Glutamatergic neuron (in vitro differentiated cells): ENCODE measurements at regions not wholly inside any gene's neighbourhood (a gene's known extent, or its start where the extent isn't known, plus 50 kb on each side); places are given as distances from the start of the nearest gene placed in this dataset.

Source experiments
- DNase-seq: peaks from one replicate; pipeline ENCODE4 v3.0.0; 2022
- H3K27ac Mint-ChIP-seq: one replicate; pipeline ENCODE4 v1.8.0; 2020; ENCODE audit warnings: mild to moderate bottlenecking, mixed read lengths, inconsistent platforms; ENCODE audit not compliant: unreplicated experiment
- H3K27me3 Mint-ChIP-seq: one replicate; pipeline ENCODE4 v1.8.0; 2020; ENCODE audit warnings: mild to moderate bottlenecking, moderate library complexity, mixed read lengths, inconsistent platforms; ENCODE audit not compliant: unreplicated experiment
- H3K36me3 Mint-ChIP-seq: one replicate; pipeline ENCODE4 v1.8.0; 2020; ENCODE audit warnings: mild to moderate bottlenecking, mixed read lengths, inconsistent platforms; ENCODE audit not compliant: unreplicated experiment
- H3K4me1 Mint-ChIP-seq: one replicate; pipeline ENCODE4 v1.8.0; 2020; ENCODE audit warnings: mild to moderate bottlenecking, low read depth, mixed read lengths, inconsistent platforms; ENCODE audit not compliant: unreplicated experiment
- H3K4me3 Mint-ChIP-seq: one replicate; pipeline ENCODE4 v1.8.0; 2020; ENCODE audit warnings: mild to moderate bottlenecking, mixed read lengths, inconsistent platforms; ENCODE audit not compliant: unreplicated experiment
- H3K9me3 Mint-ChIP-seq: one replicate; pipeline ENCODE4 v1.8.0; 2020; ENCODE audit warnings: mild to moderate bottlenecking, moderate library complexity, mixed read lengths, inconsistent platforms; ENCODE audit not compliant: unreplicated experiment
- TF ChIP-seq, protein P1 (sequence below): fragments of 200-600 bp; sonication (generic); IDR thresholded peaks from one replicate; pipeline ENCODE4 v1.5.0; 2021; ENCODE audit not compliant: partially characterized antibody, unreplicated experiment

DNA sequence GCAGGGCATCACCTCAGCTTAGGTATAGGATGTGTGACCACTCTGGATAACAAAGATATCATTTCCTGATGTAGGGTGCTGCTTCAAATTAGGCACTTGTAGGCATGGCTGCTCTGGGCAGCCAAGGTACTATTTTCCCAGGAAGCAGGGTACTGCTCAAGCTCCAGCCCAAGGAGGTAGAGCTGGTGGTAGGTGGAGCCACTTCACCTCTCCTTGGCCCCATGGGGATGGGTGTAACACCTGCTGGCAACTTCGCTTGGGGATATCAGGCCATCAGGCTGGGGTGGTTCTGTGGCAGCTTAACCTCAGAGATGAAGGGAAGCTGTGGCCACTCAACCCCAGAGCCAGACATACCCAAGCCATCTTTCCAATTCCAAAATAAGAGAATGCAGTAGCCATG, 147.1 kb upstream of the IGF1R start:
- no peak for DNase-seq
- Mint-ChIP-seq H3K27ac (no peak overlapping the region), H3K4me1 (no peaks in the 10 kb centered on the region), H3K4me3 (no peak overlapping the region), H3K9me3 (peaks cover 8% of the 10 kb centered on the region), H3K36me3 (peaks cover 20% of the 10 kb centered on the region), H3K27me3 (peaks cover 5% of the 10 kb centered on the region)
- TF ChIP-seq, protein P1, sequence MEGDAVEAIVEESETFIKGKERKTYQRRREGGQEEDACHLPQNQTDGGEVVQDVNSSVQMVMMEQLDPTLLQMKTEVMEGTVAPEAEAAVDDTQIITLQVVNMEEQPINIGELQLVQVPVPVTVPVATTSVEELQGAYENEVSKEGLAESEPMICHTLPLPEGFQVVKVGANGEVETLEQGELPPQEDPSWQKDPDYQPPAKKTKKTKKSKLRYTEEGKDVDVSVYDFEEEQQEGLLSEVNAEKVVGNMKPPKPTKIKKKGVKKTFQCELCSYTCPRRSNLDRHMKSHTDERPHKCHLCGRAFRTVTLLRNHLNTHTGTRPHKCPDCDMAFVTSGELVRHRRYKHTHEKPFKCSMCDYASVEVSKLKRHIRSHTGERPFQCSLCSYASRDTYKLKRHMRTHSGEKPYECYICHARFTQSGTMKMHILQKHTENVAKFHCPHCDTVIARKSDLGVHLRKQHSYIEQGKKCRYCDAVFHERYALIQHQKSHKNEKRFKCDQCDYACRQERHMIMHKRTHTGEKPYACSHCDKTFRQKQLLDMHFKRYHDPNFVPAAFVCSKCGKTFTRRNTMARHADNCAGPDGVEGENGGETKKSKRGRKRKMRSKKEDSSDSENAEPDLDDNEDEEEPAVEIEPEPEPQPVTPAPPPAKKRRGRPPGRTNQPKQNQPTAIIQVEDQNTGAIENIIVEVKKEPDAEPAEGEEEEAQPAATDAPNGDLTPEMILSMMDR, result no peak

- no peak overlapping the region for H3K27ac Mint-ChIP-seq
- no peaks in the 10 kb centered on the region for H3K4me1 Mint-ChIP-seq
- peaks cover 18% of the 10 kb centered on the region for H3K36me3 Mint-ChIP-seq
- H3K9me3 Mint-ChIP-seq, result peaks cover 8% of the 10 kb centered on the region
- H3K4me3 Mint-ChIP-seq, result no peak overlapping the region
- TF ChIP-seq, protein P1, result no peak
- no peak for DNase-seq
- H3K27me3 Mint-ChIP-seq, result peaks cover 7% of the 10 kb centered on the region
These were observed 146.7 kb upstream of the IGF1R start for GRCh38 chr15:98501632-98502031.

GRCh38 chr15:98503970-98504369, 144.4 kb upstream of the IGF1R start:
- no peaks in the 10 kb centered on the region for H3K4me1 Mint-ChIP-seq
- TF ChIP-seq, protein P1, result no peak
- no peak for DNase-seq
- no peak overlapping the region for H3K4me3 Mint-ChIP-seq
- peaks cover 7% of the 10 kb centered on the region for H3K27me3 Mint-ChIP-seq
- H3K9me3 Mint-ChIP-seq, result peaks cover 4% of the 10 kb centered on the region
- peaks cover 10% of the 10 kb centered on the region for H3K36me3 Mint-ChIP-seq
- no peak overlapping the region for H3K27ac Mint-ChIP-seq

GRCh38 chr15:98504998-98505397, 143.3 kb upstream of the IGF1R start:
- TF ChIP-seq, protein P1, result no peak
- Mint-ChIP-seq H3K4me1 (no peaks in the 10 kb centered on the region), H3K36me3 (no peaks in the 10 kb centered on the region), H3K4me3 (no peak overlapping the region), H3K9me3 (peaks cover 4% of the 10 kb centered on the region), H3K27ac (no peak overlapping the region), H3K27me3 (peaks cover 5% of the 10 kb centered on the region)
- DNase-seq, result no peak

DNA sequence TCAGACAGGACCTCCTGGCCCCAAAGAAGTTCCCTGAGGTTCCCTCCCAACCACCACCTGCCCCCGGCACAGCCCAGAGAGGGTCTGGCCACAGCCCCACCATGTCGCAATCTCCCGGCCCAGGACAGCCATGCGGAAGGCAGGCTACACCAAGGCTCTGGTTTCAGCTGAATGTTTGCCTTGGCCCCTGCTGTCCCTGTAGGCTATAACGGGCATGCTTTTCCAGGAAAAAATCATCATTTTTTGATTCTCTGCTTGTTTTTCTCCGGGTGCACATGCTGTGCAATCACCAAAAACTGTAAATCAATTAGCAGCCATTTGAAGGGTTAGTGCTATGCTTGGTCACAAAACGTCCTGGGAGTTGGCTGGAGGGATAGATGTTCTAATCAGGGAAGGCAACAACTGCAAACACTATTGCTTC, 142.7 kb upstream of the IGF1R start:
- no peak overlapping the region for H3K27ac Mint-ChIP-seq
- TF ChIP-seq, protein P1, result no peak
- peaks cover 5% of the 10 kb centered on the region for H3K27me3 Mint-ChIP-seq
- peaks cover 4% of the 10 kb centered on the region for H3K36me3 Mint-ChIP-seq
- no peaks in the 10 kb centered on the region for H3K4me1 Mint-ChIP-seq
- H3K9me3 Mint-ChIP-seq, result peaks cover 4% of the 10 kb centered on the region
- no peak for DNase-seq
- no peak overlapping the region for H3K4me3 Mint-ChIP-seq
